GM21367 (cell line): ENCODE measurements at regions not wholly inside any gene's neighbourhood (a gene's known extent, or its start where the extent isn't known, plus 50 kb on each side); places are given as distances from the start of the nearest gene placed in this dataset.

Experiments
- ATAC-seq: cut with Tn5 transposase; IDR thresholded peaks from one replicate; pipeline ENCODE4 v1.9.1; 2021; ENCODE audit not compliant: unreplicated experiment

GRCh38 chr13:72457151-72457550 is 270.3 kb downstream of the MZT1 start:
- no peak for ATAC-seq

DNA sequence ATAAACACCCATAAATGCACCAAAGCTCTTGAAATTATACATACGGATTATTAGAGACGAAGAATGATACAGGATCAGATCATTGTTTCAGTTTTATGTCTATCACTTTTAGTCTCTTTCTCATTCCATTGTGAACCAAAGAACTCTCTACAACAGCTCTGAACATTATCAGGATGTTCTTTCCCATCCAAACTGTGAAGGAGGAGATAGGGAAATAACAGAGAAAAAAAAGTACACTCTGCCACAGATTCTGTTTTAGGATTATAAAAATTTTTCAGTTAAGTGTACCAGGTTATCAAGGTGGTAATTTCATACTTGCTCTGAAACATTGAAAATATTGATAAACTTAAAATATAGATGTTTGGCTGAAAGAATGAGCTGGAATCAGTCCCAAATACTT is 270.9 kb downstream of the MZT1 start:
- no peak for ATAC-seq

- ATAC-seq, result no peak
Observed at GRCh38 chr13:72453161-72453560, 274.3 kb downstream of the MZT1 start.

DNA sequence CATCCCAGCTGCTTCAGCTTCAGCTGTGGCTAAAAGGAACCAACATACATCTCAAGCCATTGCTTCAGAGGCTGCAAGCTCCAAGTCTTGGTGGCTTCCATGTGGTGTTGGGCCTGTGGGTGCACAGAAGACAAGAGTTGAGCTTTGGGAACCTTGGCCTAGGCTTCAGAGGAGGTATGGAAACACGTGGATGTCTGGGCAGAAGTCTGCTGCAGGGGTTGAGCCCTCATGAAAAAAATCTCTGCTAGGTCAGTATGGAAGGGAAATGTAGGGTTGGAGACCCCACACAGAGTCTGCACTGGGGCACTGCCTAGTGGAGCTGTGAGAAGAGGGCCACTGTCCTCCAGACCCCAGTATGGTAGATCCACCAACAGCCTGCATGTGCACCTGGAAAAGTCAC is 279.3 kb downstream of the MZT1 start:
- no peak for ATAC-seq

GRCh38 chr13:72444999-72445398 is 282.4 kb downstream of the MZT1 start:
- no peak for ATAC-seq

GRCh38 chr13:72437458-72437857 is 290.0 kb downstream of the MZT1 start:
- ATAC-seq, result no peak

GRCh38 chr13:72435251-72435650 is 292.2 kb downstream of the MZT1 start:
- no peak for ATAC-seq

GRCh38 chr13:72431981-72432682 is 295.3 kb downstream of the MZT1 start:
- ATAC-seq, result no peak

DNA sequence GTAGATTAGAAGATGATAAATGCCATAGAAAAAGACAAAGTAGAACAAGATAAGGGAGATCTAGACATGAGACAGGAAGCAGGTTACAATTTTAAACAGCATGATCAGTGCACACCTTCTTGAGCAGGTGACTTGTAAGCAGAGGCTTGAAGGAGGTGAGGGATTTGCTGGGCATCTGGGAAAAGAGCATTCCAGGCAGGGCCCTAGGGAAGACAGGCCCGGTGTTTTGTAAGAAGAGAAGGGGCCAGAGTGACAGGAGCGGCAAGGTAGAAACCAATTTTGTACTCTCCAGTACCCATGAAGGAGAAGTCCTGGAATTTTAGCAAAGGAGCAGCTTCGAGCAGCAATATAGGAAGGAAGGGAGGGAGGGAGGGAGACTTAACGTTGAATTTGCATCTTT is 296.5 kb downstream of the MZT1 start:
- ATAC-seq, result no peak

- no peak for ATAC-seq
Observed at GRCh38 chr13:72427757-72428528, 299.5 kb downstream of the MZT1 start.

DNA sequence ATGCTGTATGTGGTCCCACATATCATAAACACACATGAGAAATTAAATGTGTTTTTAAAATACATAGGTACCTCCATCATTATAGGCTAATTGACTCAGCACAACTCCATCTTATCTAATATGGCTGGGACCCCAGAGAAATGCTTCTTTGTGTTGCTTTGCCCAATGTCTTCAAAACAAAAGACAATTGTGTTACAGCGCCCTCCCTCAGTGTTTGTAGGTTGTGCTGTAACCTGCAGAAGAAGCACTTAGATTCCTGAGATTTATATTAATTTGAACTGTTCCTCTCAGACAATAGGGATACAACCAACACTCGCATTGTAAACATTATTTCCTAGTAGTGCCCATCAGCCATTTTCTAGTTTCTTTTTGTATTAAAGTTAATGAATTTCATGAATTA is 303.4 kb downstream of the MZT1 start:
- ATAC-seq, result no peak

- no peak for ATAC-seq
Observed at GRCh38 chr13:72415817-72416216, 311.6 kb downstream of the MZT1 start.

DNA sequence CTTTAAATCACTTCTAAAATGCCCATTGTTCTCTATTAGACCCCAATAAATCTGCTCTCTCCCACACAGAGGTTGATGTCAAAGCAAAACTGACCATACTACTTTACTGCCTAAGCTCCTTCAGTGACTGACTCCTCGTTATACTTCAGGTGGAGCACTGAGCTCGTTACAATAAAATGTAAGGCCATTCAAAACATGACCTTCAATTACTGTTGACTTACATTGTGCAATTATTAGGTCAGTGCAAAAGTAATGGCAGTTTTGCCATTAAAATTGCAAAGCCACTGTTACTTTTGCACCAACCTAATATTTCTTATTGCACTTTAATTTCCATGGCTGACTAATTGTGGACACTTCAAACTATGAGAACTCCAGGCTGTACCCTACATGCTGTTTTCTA is 314.9 kb downstream of the MZT1 start:
- no peak for ATAC-seq

- no peak for ATAC-seq
Observed at GRCh38 chr13:72405441-72405840, 322.0 kb downstream of the MZT1 start.

DNA sequence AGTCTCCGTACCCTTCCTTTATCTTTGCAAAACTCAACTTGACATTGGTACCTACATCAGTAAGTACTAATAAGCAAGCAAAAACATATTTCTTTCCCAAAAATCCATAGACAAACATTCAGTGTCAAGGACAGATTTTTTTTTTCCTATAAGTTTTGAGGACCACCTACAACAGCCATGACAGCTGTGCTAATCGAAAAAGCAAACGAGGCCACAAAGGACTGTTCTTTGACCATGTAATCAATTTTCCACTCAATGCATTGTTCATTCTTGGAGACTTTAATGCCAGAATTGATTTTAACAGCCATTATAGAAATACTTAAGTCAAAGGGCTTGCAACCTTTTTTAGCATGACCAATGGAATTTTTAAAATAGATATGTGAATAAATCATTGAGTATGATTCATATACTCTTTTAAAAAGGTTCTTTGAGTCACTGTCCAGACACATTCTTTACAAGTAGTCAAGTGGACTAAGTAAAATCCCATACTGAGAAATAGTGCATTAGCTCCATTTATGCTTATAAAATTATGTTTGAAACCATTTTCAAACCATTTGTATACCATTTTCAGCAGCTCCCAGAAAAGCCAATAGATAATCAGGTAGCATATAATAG is 323.9 kb downstream of the MZT1 start:
- no peak for ATAC-seq

DNA sequence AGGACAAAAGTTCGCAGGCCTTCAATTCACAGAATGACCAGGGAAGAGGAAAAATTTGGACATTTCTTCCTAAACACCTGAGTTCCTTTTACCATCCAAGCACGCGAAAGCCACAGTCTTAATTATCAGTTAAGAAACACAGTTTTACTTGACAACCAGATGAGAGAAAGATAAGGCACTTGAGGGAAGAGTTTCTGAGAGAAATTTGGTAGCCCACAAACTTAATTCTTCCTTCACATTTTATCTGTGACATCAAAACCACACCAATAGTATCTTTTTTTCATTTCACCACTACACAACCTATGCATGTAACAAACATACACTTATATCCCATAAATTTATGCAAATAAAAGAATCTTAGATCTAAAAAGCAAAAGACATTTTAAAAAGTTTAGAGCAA is 326.6 kb downstream of the MZT1 start:
- ATAC-seq, result no peak

DNA sequence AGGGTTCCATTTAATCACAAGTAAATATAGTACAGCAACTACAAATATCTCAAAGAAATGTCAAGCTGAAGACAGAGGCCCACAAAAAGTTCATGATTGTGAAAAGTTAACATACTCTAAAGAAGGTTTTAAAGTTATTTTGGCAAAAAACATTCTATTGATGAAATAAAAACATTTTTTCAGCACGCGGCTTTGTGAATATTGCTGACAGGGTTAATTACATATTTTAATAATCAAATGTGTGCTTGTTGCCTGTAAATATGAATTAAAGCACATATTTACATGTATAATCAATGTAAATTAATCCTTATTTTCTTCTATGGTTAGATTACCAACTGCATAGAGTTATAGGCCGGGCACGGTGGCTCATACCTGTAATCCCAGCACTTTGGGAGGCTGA is 328.1 kb downstream of the MZT1 start:
- no peak for ATAC-seq

DNA sequence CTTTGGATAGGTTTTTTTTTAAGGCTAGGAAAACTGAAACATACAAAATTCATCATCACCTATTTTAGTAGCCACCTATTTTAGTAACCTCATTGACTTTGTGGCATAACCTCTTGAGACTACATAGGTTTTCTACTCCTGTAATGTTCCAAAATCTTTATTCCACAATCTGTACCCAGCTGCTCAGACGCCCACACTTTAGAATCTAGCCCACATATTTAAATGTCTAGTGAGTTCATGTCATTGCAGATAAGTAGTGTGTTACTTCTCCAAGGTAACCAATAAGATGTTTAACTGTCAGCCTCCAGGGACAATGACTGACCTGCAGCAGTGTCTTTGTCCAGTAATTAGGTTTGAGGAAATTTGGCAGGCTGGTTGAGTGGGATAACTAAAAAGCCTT is 330.2 kb downstream of the MZT1 start:
- no peak for ATAC-seq

GRCh38 chr13:72390909-72391308 is 336.5 kb downstream of the MZT1 start:
- ATAC-seq, result no peak

DNA sequence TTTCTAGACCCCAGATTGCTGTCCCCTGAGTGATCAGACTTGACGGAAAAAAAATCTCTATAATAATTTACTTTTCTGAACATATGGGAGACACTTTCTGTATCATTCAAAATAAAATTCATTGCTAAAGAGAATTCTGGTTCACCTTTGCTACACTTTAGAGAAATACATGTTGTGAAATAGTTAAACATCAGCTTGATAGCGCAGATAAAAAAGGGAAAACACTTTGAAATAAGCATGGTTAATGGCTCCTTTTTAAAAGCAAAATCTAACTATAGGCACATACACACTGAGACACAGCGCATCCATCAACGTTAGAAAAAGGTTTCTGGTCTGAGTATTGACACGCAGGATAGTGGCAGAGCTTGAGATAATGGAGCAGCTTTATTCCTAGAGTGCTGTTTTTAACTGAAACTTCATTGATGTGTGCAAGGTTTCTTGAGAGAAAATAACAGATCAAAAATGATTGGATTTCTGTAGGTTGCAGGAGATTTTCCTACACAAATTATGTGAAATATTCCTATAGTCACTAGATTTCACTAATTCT is 341.2 kb downstream of the MZT1 start:
- no peak for ATAC-seq

DNA sequence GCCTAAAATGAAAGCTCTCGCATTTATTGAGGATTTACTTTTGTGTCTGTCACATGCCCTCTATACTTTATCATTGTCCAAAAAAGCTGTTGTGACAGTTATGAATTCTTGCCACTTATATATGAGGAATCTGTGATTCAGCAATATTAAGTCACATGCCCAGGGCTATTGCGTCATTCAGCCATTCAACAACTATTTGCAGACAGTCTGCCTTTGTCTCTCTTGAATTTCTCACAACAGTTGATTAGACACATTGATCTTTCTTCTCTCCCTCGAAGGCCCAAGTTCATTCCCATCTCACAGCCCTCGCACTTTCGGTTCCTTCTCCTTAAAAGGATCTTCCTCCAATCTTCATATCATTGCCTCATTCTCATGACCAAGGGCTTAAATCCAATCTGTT is 342.6 kb downstream of the MZT1 start:
- ATAC-seq, result no peak
